Right lobe of liver (tissue), 4 donors: ENCODE measurements at regions not wholly inside any gene's neighbourhood (a gene's known extent, or its start where the extent isn't known, plus 50 kb on each side); places are given as distances from the start of the nearest gene placed in this dataset.

ENCODE experiments used
- POLR2A ChIP-seq: fragments of 450-650 bp; IDR thresholded peaks from one replicate; pipeline ENCODE4 v1.6.1; 2017; ENCODE audit warnings: antibody characterized with exemption, mild to moderate bottlenecking
- TF ChIP-seq, protein P1 (sequence below), 4 donors: fragments of 200-600 bp in 3 of 4; fragments of 450-650 bp in 1 of 4; IDR thresholded peaks; one replicate each; pipeline versions ENCODE4 v1.5.1 to v1.8.0; 2016 to 2022; ENCODE audit warnings: antibody characterized with exemption in 4 of 4, mild to moderate bottlenecking in 2 of 4
- donor health status: DM: no; HTN: no; CAD: no.
- donor health status: DM: no; HTN: no; CAD: no.
- donor health status: DM: no; HTN: yes; CAD: no.

DNA sequence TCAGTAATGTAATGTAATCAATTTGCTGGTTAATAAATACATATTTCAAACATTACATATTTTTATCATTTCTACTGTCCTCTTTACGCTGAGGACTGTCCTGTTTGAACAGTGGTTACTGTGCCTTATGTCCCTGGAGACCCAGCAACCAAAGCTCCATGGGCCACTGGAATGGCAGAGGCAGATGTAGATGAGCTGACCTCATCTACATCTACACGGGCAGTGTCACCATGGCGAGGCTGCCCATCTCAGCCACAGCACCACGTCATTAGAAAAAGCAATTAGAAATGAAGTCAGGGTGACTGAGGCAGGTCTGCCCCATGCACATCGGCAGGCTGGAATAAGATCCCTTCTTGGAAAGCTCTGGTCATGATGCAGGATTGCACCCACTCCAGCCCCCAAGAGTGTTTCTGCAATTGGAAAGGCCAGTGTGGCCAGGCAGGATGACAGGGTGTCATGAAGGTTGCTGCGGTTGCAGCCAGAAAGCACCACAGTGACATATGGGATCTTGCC is 237.5 kb downstream of the NDUFA10 start:
- TF ChIP-seq, protein P1, sequence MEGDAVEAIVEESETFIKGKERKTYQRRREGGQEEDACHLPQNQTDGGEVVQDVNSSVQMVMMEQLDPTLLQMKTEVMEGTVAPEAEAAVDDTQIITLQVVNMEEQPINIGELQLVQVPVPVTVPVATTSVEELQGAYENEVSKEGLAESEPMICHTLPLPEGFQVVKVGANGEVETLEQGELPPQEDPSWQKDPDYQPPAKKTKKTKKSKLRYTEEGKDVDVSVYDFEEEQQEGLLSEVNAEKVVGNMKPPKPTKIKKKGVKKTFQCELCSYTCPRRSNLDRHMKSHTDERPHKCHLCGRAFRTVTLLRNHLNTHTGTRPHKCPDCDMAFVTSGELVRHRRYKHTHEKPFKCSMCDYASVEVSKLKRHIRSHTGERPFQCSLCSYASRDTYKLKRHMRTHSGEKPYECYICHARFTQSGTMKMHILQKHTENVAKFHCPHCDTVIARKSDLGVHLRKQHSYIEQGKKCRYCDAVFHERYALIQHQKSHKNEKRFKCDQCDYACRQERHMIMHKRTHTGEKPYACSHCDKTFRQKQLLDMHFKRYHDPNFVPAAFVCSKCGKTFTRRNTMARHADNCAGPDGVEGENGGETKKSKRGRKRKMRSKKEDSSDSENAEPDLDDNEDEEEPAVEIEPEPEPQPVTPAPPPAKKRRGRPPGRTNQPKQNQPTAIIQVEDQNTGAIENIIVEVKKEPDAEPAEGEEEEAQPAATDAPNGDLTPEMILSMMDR (IDR thresholded peaks at IDR 0.05): no peak
- no peak for TF ChIP-seq POLR2A
